SKM-1 treated with dmso at 0.1 percent for 144 hours (cell line): ENCODE measurements at regions not wholly inside any gene's neighbourhood (a gene's known extent, or its start where the extent isn't known, plus 50 kb on each side); places are given as distances from the start of the nearest gene placed in this dataset.
"Not testable (repeated sequence)": the region's sequence is repeated elsewhere in the genome, so short reads cannot be mapped to it uniquely, and the experiment has no call there.

ENCODE experiments used
- DNase-seq: peaks from one replicate; lab custom pipeline; 2025; ENCODE audit not compliant: unreplicated experiment; lab: John Stamatoyannopoulos, UW

- no peak for DNase-seq
These were observed 114.5 kb upstream of the RBPJ start for GRCh38 chr4:26206339-26206738.

- DNase-seq: no peak
These were observed 113.8 kb upstream of the RBPJ start for GRCh38 chr4:26206999-26207398.

- DNase-seq: no peak
These were observed 113.2 kb upstream of the RBPJ start for GRCh38 chr4:26207631-26208030.

GRCh38 chr4:26208237-26208994 is 112.4 kb upstream of the RBPJ start:
- no peak for DNase-seq

- DNase-seq: not testable (repeated sequence)
These were observed 111.4 kb upstream of the RBPJ start for GRCh38 chr4:26209378-26209777.

GRCh38 chr4:26212528-26212927 is 108.3 kb upstream of the RBPJ start:
- no peak for DNase-seq

GRCh38 chr4:26213317-26213716 is 107.5 kb upstream of the RBPJ start:
- DNase-seq: no peak

- DNase-seq: no peak
These were observed 105.8 kb upstream of the RBPJ start for GRCh38 chr4:26214994-26215393.

GRCh38 chr4:26215725-26216124 is 105.1 kb upstream of the RBPJ start:
- DNase-seq: no peak

GRCh38 chr4:26217481-26217880 is 103.3 kb upstream of the RBPJ start:
- DNase-seq: no peak

GRCh38 chr4:26217961-26218676 is 102.7 kb upstream of the RBPJ start:
- DNase-seq: peak; percentile 79

GRCh38 chr4:26218677-26219605 is 101.9 kb upstream of the RBPJ start:
- DNase-seq: peak; percentile 78

- no peak for DNase-seq
These were observed 100.1 kb upstream of the RBPJ start for GRCh38 chr4:26220696-26221095.

- DNase-seq: no peak
These were observed 97.7 kb upstream of the RBPJ start for GRCh38 chr4:26223155-26223554.

- DNase-seq: no peak
These were observed 94.0 kb upstream of the RBPJ start for GRCh38 chr4:26226629-26227376.

GRCh38 chr4:26227601-26228229 is 93.1 kb upstream of the RBPJ start:
- DNase-seq: no peak

- no peak for DNase-seq
These were observed 91.9 kb upstream of the RBPJ start for GRCh38 chr4:26228883-26229282.

GRCh38 chr4:26229974-26230373 is 90.8 kb upstream of the RBPJ start:
- no peak for DNase-seq

GRCh38 chr4:26233350-26233749 is 87.5 kb upstream of the RBPJ start:
- DNase-seq: no peak

- no peak for DNase-seq
These were observed 85.3 kb upstream of the RBPJ start for GRCh38 chr4:26235500-26235899.
